HL-60 (cell line): ENCODE measurements at regions not wholly inside any gene's neighbourhood (a gene's known extent, or its start where the extent isn't known, plus 50 kb on each side); places are given as distances from the start of the nearest gene placed in this dataset.

Source experiments
- GABPA ChIP-seq: IDR thresholded peaks from 2 replicates; pipeline ENCODE4 v1.6.1; 2012; ENCODE audit warnings: low read depth
- POLR2AphosphoS5 ChIP-seq: IDR thresholded peaks from 2 replicates; pipeline ENCODE4 v1.6.1; 2012; ENCODE audit warnings: low read depth
- TF ChIP-seq, protein P1 (sequence below): IDR thresholded peaks from one replicate; pipeline ENCODE4 v1.5.1; 2011; ENCODE audit warnings: low read length, control low read depth, inconsistent platforms; ENCODE audit not compliant: insufficient read depth

GRCh38 chr10:43870968-43871439, 222.3 kb upstream of the ZNF32 start:
- TF ChIP-seq, protein P1, sequence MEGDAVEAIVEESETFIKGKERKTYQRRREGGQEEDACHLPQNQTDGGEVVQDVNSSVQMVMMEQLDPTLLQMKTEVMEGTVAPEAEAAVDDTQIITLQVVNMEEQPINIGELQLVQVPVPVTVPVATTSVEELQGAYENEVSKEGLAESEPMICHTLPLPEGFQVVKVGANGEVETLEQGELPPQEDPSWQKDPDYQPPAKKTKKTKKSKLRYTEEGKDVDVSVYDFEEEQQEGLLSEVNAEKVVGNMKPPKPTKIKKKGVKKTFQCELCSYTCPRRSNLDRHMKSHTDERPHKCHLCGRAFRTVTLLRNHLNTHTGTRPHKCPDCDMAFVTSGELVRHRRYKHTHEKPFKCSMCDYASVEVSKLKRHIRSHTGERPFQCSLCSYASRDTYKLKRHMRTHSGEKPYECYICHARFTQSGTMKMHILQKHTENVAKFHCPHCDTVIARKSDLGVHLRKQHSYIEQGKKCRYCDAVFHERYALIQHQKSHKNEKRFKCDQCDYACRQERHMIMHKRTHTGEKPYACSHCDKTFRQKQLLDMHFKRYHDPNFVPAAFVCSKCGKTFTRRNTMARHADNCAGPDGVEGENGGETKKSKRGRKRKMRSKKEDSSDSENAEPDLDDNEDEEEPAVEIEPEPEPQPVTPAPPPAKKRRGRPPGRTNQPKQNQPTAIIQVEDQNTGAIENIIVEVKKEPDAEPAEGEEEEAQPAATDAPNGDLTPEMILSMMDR = no peak
- TF ChIP-seq GABPA (no peak), POLR2AphosphoS5 (no peak)
